NB4 (cell line): ENCODE measurements at regions not wholly inside any gene's neighbourhood (a gene's known extent, or its start where the extent isn't known, plus 50 kb on each side); places are given as distances from the start of the nearest gene placed in this dataset.
A peak's percentile ranks its signal among the peaks of the same experiment; 100 is the strongest.

Experiments
- DNase-seq: peaks from one replicate; pipeline ENCODE4 v3.0.0; 2010; ENCODE audit warnings: low read depth
- H3K4me3 ChIP-seq: one replicate; pipeline ENCODE4 v1.5.1; 2011; ENCODE audit warnings: mild to moderate bottlenecking, low read depth, low read length, moderate library complexity
- CTCF ChIP-seq: IDR thresholded peaks from one replicate; pipeline ENCODE4 v1.5.1; 2012; ENCODE audit warnings: low read depth, low read length
- MAX ChIP-seq: IDR thresholded peaks from 2 replicates; pipeline ENCODE4 v1.6.1; 2011; ENCODE audit warnings: low read depth, low read length
- MYC ChIP-seq: IDR thresholded peaks from 2 replicates; pipeline ENCODE4 v1.6.1; 2011; ENCODE audit warnings: low read depth, low read length
- POLR2A ChIP-seq: IDR thresholded peaks from 2 replicates; pipeline ENCODE4 v1.6.1; 2011; ENCODE audit warnings: mild to moderate bottlenecking; ENCODE audit not compliant: insufficient read length; ENCODE audit errors: extremely low read depth

GRCh38 chr4:156547891-156548290 is 423.7 kb downstream of the PDGFC start:
- no peak overlapping the region for H3K4me3 ChIP-seq
- DNase-seq, result no peak
- TF ChIP-seq CTCF (no peak), MYC (no peak), POLR2A (no peak), MAX (no peak)

GRCh38 chr4:156547439-156547838 is 424.2 kb downstream of the PDGFC start:
- TF ChIP-seq CTCF, result no peak
- TF ChIP-seq MAX, result no peak
- no peak for TF ChIP-seq POLR2A
- no peak for TF ChIP-seq MYC
- DNase-seq, result peak; percentile 29
- H3K4me3 ChIP-seq, result no peak overlapping the region

- TF ChIP-seq MAX, result no peak
- TF ChIP-seq POLR2A, result no peak
- no peak for TF ChIP-seq MYC
- TF ChIP-seq CTCF, result no peak
- DNase-seq, result peak; percentile 2
- no peak overlapping the region for H3K4me3 ChIP-seq
These were observed 426.4 kb downstream of the PDGFC start for GRCh38 chr4:156545003-156545785.

GRCh38 chr4:156539376-156539775 is 432.2 kb downstream of the PDGFC start:
- TF ChIP-seq MYC, result no peak
- no peak for TF ChIP-seq CTCF
- TF ChIP-seq POLR2A, result no peak
- TF ChIP-seq MAX, result no peak
- no peak overlapping the region for H3K4me3 ChIP-seq
- DNase-seq, result no peak

GRCh38 chr4:156538651-156539257 is 432.8 kb downstream of the PDGFC start:
- no peak overlapping the region for H3K4me3 ChIP-seq
- no peak for DNase-seq
- TF ChIP-seq POLR2A (no peak), CTCF (no peak), MYC (no peak)

- no peak for DNase-seq
- TF ChIP-seq CTCF, result no peak
- TF ChIP-seq MAX, result no peak
- TF ChIP-seq POLR2A, result no peak
- no peak for TF ChIP-seq MYC
- no peak overlapping the region for H3K4me3 ChIP-seq
These were observed 433.4 kb downstream of the PDGFC start for GRCh38 chr4:156538210-156538609.
